Activated naive CD8-positive, alpha-beta T cell treated with anti-CD3 and anti-CD28 coated beads for 36 hours (primary cell): ENCODE measurements at regions not wholly inside any gene's neighbourhood (a gene's known extent, or its start where the extent isn't known, plus 50 kb on each side); places are given as distances from the start of the nearest gene placed in this dataset.
"Not testable (repeated sequence)": the region's sequence is repeated elsewhere in the genome, so short reads cannot be mapped to it uniquely, and the experiment has no call there.

Experiments
- DNase-seq: peaks from one replicate; pipeline ENCODE4 v3.0.0; 2021
- H3K27ac Mint-ChIP-seq: one replicate; pipeline ENCODE4 v1.8.0; 2022; ENCODE audit warnings: mild to moderate bottlenecking, moderate library complexity, mixed read lengths
- H3K27me3 Mint-ChIP-seq: one replicate; pipeline ENCODE4 v1.8.0; 2022; ENCODE audit warnings: mild to moderate bottlenecking, mixed read lengths
- H3K36me3 Mint-ChIP-seq: one replicate; pipeline ENCODE4 v1.8.0; 2021; ENCODE audit warnings: mild to moderate bottlenecking, mixed read lengths
- H3K4me1 Mint-ChIP-seq: one replicate; pipeline ENCODE4 v1.8.0; 2021; ENCODE audit warnings: mixed read lengths
- H3K4me3 Mint-ChIP-seq: one replicate; pipeline ENCODE4 v1.8.0; 2022; ENCODE audit warnings: mild to moderate bottlenecking, moderate library complexity, mixed read lengths
- H3K9me3 Mint-ChIP-seq: one replicate; pipeline ENCODE4 v1.8.0; 2022; ENCODE audit warnings: mixed read lengths

- no peak for DNase-seq
- Mint-ChIP-seq H3K27me3 (peaks cover 5% of the 10 kb centered on the region), H3K27ac (no peak overlapping the region), H3K9me3 (peaks cover 1% of the 10 kb centered on the region), H3K36me3 (no peaks in the 10 kb centered on the region), H3K4me1 (no peaks in the 10 kb centered on the region), H3K4me3 (no peak overlapping the region)
These were observed 427.8 kb upstream of the ISX start for GRCh38 chr22:34638128-34638527.

GRCh38 chr22:34639911-34640310 is 426.0 kb upstream of the ISX start:
- no peak for DNase-seq
- Mint-ChIP-seq H3K4me1 (no peaks in the 10 kb centered on the region), H3K4me3 (no peak overlapping the region), H3K27ac (no peak overlapping the region), H3K9me3 (peaks cover 1% of the 10 kb centered on the region), H3K36me3 (no peaks in the 10 kb centered on the region), H3K27me3 (peaks cover 5% of the 10 kb centered on the region)

- no peaks in the 10 kb centered on the region for H3K27me3 Mint-ChIP-seq
- H3K4me3 Mint-ChIP-seq: no peak overlapping the region
- no peak for DNase-seq
- H3K9me3 Mint-ChIP-seq: no peaks in the 10 kb centered on the region
- H3K4me1 Mint-ChIP-seq: no peaks in the 10 kb centered on the region
- H3K27ac Mint-ChIP-seq: no peak overlapping the region
- H3K36me3 Mint-ChIP-seq: no peaks in the 10 kb centered on the region
These were observed 420.6 kb upstream of the ISX start for GRCh38 chr22:34645375-34645774.

GRCh38 chr22:34669001-34669400 is 397.0 kb upstream of the ISX start:
- H3K4me3 Mint-ChIP-seq: no peak overlapping the region
- no peaks in the 10 kb centered on the region for H3K9me3 Mint-ChIP-seq
- DNase-seq: no peak
- H3K4me1 Mint-ChIP-seq: no peaks in the 10 kb centered on the region
- H3K27me3 Mint-ChIP-seq: peaks cover 8% of the 10 kb centered on the region
- H3K36me3 Mint-ChIP-seq: no peaks in the 10 kb centered on the region
- H3K27ac Mint-ChIP-seq: no peak overlapping the region

GRCh38 chr22:34683031-34683430 is 382.9 kb upstream of the ISX start:
- not testable (repeated sequence) for H3K9me3 Mint-ChIP-seq, DNase-seq, H3K27ac Mint-ChIP-seq, H3K4me3 Mint-ChIP-seq, H3K4me1 Mint-ChIP-seq, H3K36me3 Mint-ChIP-seq, H3K27me3 Mint-ChIP-seq

- not testable (repeated sequence) for H3K36me3 Mint-ChIP-seq, H3K27ac Mint-ChIP-seq, DNase-seq, H3K4me3 Mint-ChIP-seq, H3K27me3 Mint-ChIP-seq, H3K9me3 Mint-ChIP-seq, H3K4me1 Mint-ChIP-seq
These were observed 381.7 kb upstream of the ISX start for GRCh38 chr22:34684278-34684677.

GRCh38 chr22:34687116-34687515 is 378.8 kb upstream of the ISX start:
- H3K9me3 Mint-ChIP-seq: no peaks in the 10 kb centered on the region

GRCh38 chr22:34688825-34689224 is 377.1 kb upstream of the ISX start:
- H3K9me3 Mint-ChIP-seq: no peaks in the 10 kb centered on the region
- no peaks in the 10 kb centered on the region for H3K4me1 Mint-ChIP-seq
- H3K27me3 Mint-ChIP-seq: no peaks in the 10 kb centered on the region
- H3K36me3 Mint-ChIP-seq: no peaks in the 10 kb centered on the region
- H3K27ac Mint-ChIP-seq: no peak overlapping the region
- no peak overlapping the region for H3K4me3 Mint-ChIP-seq
- DNase-seq: no peak

More at GRCh38 chr22:34687116-34687515, 378.8 kb upstream of the ISX start:
- DNase-seq: no peak
- Mint-ChIP-seq H3K27ac (no peak overlapping the region), H3K4me1 (no peaks in the 10 kb centered on the region), H3K36me3 (no peaks in the 10 kb centered on the region), H3K27me3 (no peaks in the 10 kb centered on the region), H3K4me3 (no peak overlapping the region)

DNA sequence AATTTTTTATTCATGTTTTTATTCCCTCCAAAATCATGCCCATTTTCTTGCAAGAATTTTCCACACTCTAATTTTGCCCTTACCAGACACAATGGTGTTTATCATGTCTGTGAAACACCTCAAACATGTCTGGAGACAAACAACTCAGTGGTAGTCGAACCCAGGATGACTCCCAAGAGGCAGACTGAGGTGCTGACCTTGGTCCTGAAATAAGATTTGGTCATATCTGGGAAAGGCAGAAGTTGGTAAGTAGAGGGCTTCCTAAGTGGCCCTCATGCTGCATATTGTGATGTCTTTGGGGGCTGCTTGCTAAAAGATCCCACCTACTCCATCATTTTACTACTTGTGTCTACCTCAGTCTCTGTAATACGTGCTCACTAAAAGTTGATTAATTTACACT is 369.4 kb upstream of the ISX start:
- DNase-seq: no peak
- Mint-ChIP-seq H3K4me1 (no peaks in the 10 kb centered on the region), H3K36me3 (no peaks in the 10 kb centered on the region), H3K9me3 (peaks cover 4% of the 10 kb centered on the region), H3K4me3 (no peak overlapping the region), H3K27me3 (peaks cover 12% of the 10 kb centered on the region), H3K27ac (no peak overlapping the region)

DNA sequence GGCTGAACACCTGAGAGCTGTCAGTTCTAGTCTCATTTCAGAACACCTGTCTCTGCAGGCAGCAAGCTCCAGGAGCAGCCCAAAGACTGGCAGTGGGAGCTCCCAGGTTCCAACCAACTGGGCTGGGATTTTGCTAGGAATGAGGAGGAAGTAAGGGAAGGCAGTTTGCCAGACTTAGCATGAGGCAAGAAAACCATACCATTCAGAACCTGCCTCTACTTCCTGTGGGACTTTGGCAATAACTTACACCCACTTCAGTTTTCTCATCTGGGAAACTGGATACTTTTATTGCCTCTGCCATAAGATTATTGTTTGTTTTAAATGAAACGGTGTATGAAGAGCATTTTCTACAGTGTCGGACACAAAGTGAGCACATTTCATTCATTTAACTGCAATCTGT is 363.7 kb upstream of the ISX start:
- Mint-ChIP-seq H3K36me3 (no peaks in the 10 kb centered on the region), H3K9me3 (no peaks in the 10 kb centered on the region), H3K27me3 (peaks cover 12% of the 10 kb centered on the region), H3K27ac (no peak overlapping the region), H3K4me1 (no peaks in the 10 kb centered on the region), H3K4me3 (no peak overlapping the region)
- DNase-seq: no peak

DNA sequence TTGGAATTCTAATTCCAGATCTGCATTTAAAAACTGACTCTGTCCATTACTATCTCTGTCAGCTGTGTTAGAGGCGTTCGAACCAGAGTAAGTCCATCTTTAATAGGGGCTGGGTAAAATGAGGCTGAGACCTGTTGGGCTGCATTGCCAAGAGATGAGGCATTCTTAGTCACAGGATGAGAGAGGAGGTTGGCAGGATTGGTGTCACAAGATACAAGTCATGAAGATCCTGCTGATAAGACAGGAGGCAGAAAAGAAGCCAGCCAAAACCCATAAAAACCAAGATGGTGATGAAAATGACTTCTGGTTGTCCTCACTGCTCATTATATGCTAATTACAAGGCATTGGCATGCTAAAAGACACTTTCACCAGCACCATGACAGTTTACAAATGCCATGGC is 356.3 kb upstream of the ISX start:
- no peak overlapping the region for H3K27ac Mint-ChIP-seq
- no peak for DNase-seq

GRCh38 chr22:34722901-34723300 is 343.1 kb upstream of the ISX start:
- DNase-seq: no peak
- Mint-ChIP-seq H3K36me3 (no peaks in the 10 kb centered on the region), H3K27me3 (peaks cover 5% of the 10 kb centered on the region), H3K27ac (no peak overlapping the region), H3K4me1 (no peaks in the 10 kb centered on the region), H3K9me3 (peaks cover 16% of the 10 kb centered on the region), H3K4me3 (no peak overlapping the region)

More for the DNA sequence above, 356.3 kb upstream of the ISX start:
- Mint-ChIP-seq H3K9me3 (no peaks in the 10 kb centered on the region), H3K27me3 (peaks cover 8% of the 10 kb centered on the region), H3K4me3 (no peak overlapping the region), H3K36me3 (no peaks in the 10 kb centered on the region), H3K4me1 (no peaks in the 10 kb centered on the region)

DNA sequence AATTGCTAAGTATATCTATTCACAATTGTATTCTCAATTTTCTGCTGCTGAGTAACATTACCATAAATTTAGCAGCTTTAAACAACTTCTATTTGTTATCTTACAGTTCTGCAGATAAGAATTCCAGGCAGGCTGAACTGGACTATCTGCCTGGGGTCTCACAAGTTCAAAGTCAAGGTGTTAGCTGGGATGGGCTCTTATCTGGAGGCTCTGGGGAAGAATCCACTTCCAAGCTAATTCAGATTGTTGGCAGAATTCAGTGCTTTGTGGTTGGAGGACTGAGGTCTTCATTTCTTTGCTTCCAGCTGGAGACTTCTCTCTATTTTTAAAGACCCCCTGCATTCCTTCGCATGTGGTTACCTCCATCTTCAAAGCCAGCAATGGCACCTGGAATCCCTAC is 329.9 kb upstream of the ISX start:
- Mint-ChIP-seq H3K4me1 (no peaks in the 10 kb centered on the region), H3K4me3 (no peak overlapping the region), H3K27me3 (no peaks in the 10 kb centered on the region), H3K36me3 (no peaks in the 10 kb centered on the region), H3K27ac (no peak overlapping the region), H3K9me3 (peaks cover 3% of the 10 kb centered on the region)
- no peak for DNase-seq

GRCh38 chr22:34738661-34739400 is 327.1 kb upstream of the ISX start:
- no peak for DNase-seq
- H3K4me3 Mint-ChIP-seq: no peak overlapping the region

GRCh38 chr22:34743110-34743751 is 322.7 kb upstream of the ISX start:
- DNase-seq: no peak
- peaks cover under 1% of the 10 kb centered on the region for H3K27me3 Mint-ChIP-seq
- no peaks in the 10 kb centered on the region for H3K36me3 Mint-ChIP-seq
- no peaks in the 10 kb centered on the region for H3K4me1 Mint-ChIP-seq
- H3K9me3 Mint-ChIP-seq: peaks cover 1% of the 10 kb centered on the region
- no peak overlapping the region for H3K4me3 Mint-ChIP-seq
- no peak overlapping the region for H3K27ac Mint-ChIP-seq

More at GRCh38 chr22:34738661-34739400, 327.1 kb upstream of the ISX start:
- H3K27ac Mint-ChIP-seq: no peak overlapping the region
- no peaks in the 10 kb centered on the region for H3K36me3 Mint-ChIP-seq
- peaks cover 2% of the 10 kb centered on the region for H3K9me3 Mint-ChIP-seq
- H3K4me1 Mint-ChIP-seq: no peaks in the 10 kb centered on the region
- no peaks in the 10 kb centered on the region for H3K27me3 Mint-ChIP-seq
